KMS-11 (cell line): ENCODE measurements at regions not wholly inside any gene's neighbourhood (a gene's known extent, or its start where the extent isn't known, plus 50 kb on each side); places are given as distances from the start of the nearest gene placed in this dataset.

ENCODE experiments used
- H2AFZ ChIP-seq: fragments of 200-600 bp; sonication (generic); 2 replicates; pipeline ENCODE4 v1.6.1; 2016; ENCODE audit warnings: antibody characterized with exemption, mixed run types, low read depth
- H3K27ac ChIP-seq: fragments of 200-600 bp; sonication (generic); 2 replicates; pipeline ENCODE4 v1.6.1; 2016; ENCODE audit warnings: mild to moderate bottlenecking, mixed run types
- H3K27me3 ChIP-seq: fragments of 200-600 bp; sonication (generic); 2 replicates; pipeline ENCODE4 v1.6.1; 2017; ENCODE audit warnings: mild to moderate bottlenecking, low read depth, mixed run types, moderate library complexity; ENCODE audit not compliant: insufficient read depth
- H3K36me3 ChIP-seq: fragments of 200-600 bp; sonication (generic); 2 replicates; pipeline ENCODE4 v1.6.1; 2017; ENCODE audit warnings: mild to moderate bottlenecking, mixed run types; ENCODE audit not compliant: insufficient read depth
- H3K4me1 ChIP-seq: fragments of 200-600 bp; sonication (generic); 2 replicates; pipeline ENCODE4 v1.6.1; 2016; ENCODE audit warnings: mild to moderate bottlenecking, low read depth, mixed run types; ENCODE audit not compliant: poor library complexity, severe bottlenecking
- H3K4me2 ChIP-seq: fragments of 200-600 bp; sonication (generic); 2 replicates; pipeline ENCODE4 v1.7.0; 2016; ENCODE audit warnings: mild to moderate bottlenecking, mixed run types
- H3K4me3 ChIP-seq: fragments of 200-600 bp; sonication (generic); IDR thresholded peaks from 2 replicates; pipeline ENCODE4 v1.6.1; 2017; ENCODE audit warnings: low read depth, low read length, mixed read lengths; ENCODE audit not compliant: insufficient read depth
- H3K79me2 ChIP-seq: fragments of 200-600 bp; sonication (generic); 2 replicates; pipeline ENCODE4 v1.6.1; 2016; ENCODE audit warnings: low read depth, mixed run types; ENCODE audit not compliant: insufficient read depth
- H3K9ac ChIP-seq: fragments of 200-600 bp; sonication (generic); 2 replicates; pipeline ENCODE4 v1.6.1; 2016; ENCODE audit warnings: mild to moderate bottlenecking, mixed run types
- H4K20me1 ChIP-seq: fragments of 200-600 bp; sonication (generic); 2 replicates; pipeline ENCODE4 v1.6.1; 2016; ENCODE audit warnings: mild to moderate bottlenecking, mixed run types; ENCODE audit not compliant: insufficient read depth
- CTCF ChIP-seq: fragments of 200-600 bp; sonication (generic); conservative IDR thresholded peaks from 2 replicates; pipeline ENCODE4 v1.6.1; 2017; ENCODE audit warnings: low read depth, mild to moderate bottlenecking, antibody characterized with exemption, low read length, moderate library complexity, mixed read lengths

GRCh38 chr3:87627316-87627715 lies 350.9 kb upstream of the POU1F1 start:
- no peak for TF ChIP-seq CTCF
- H3K9ac ChIP-seq, result no peak overlapping the region
- H4K20me1 ChIP-seq, result no peaks in the 10 kb centered on the region
- H3K27ac ChIP-seq, result no peak overlapping the region
- H3K27me3 ChIP-seq, result no peaks in the 10 kb centered on the region
- no peaks in the 10 kb centered on the region for H3K36me3 ChIP-seq
- H3K4me3 ChIP-seq, result no peak overlapping the region
- no peak overlapping the region for H2AFZ ChIP-seq
- H3K4me1 ChIP-seq, result no peaks in the 10 kb centered on the region
- no peaks in the 10 kb centered on the region for H3K79me2 ChIP-seq
- no peak overlapping the region for H3K4me2 ChIP-seq

DNA sequence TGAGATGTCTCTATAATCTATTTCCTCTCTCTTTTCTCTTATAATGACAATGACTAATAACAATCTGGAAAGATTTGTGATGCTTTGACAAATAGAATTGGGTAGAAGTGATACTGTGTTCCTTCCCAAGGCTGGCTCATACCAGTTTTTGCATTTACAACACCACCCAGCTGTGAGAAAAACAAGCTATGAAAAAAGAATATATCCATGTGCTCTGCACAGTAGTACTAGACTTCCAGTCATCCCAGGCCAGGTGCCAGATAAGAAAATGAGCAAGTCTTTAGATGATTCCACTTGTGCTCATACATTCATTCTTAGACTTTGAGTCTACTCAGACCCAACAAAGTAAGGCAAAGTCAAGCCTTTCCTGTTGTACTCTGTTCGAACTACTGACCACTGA lies 350.2 kb upstream of the POU1F1 start:
- no peak overlapping the region for H3K9ac ChIP-seq
- H2AFZ ChIP-seq, result no peak overlapping the region
- TF ChIP-seq CTCF, result no peak
- no peaks in the 10 kb centered on the region for H3K4me1 ChIP-seq
- H4K20me1 ChIP-seq, result no peaks in the 10 kb centered on the region
- H3K4me2 ChIP-seq, result no peak overlapping the region
- H3K4me3 ChIP-seq, result no peak overlapping the region
- no peaks in the 10 kb centered on the region for H3K36me3 ChIP-seq
- H3K79me2 ChIP-seq, result no peaks in the 10 kb centered on the region
- no peaks in the 10 kb centered on the region for H3K27me3 ChIP-seq
- no peak overlapping the region for H3K27ac ChIP-seq

DNA sequence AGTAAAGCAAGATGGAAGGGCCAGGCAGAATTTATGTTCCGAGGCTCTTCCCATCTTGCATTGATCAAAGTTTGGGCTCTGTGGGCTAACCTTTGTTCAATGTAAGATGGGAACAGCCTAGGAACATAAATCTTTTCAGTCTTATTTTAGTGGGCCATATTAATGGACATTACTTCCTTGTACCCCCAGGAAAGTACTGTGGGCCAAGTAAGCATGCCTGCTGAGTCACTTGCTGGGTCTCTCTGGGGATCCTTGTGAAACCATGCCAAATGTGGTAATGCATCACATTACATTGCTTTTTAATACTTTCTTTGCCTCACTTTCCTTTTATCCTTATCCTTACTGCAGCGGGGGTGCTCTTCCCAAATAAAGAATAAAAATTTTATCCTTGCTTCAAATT lies 349.5 kb upstream of the POU1F1 start:
- Histone ChIP-seq H3K27ac (no peak overlapping the region), H3K4me1 (no peaks in the 10 kb centered on the region), H3K4me3 (no peak overlapping the region), H3K9ac (no peak overlapping the region), H4K20me1 (no peaks in the 10 kb centered on the region), H2AFZ (no peak overlapping the region), H3K4me2 (no peak overlapping the region), H3K79me2 (no peaks in the 10 kb centered on the region), H3K27me3 (no peaks in the 10 kb centered on the region), H3K36me3 (no peaks in the 10 kb centered on the region)
- no peak for TF ChIP-seq CTCF

DNA sequence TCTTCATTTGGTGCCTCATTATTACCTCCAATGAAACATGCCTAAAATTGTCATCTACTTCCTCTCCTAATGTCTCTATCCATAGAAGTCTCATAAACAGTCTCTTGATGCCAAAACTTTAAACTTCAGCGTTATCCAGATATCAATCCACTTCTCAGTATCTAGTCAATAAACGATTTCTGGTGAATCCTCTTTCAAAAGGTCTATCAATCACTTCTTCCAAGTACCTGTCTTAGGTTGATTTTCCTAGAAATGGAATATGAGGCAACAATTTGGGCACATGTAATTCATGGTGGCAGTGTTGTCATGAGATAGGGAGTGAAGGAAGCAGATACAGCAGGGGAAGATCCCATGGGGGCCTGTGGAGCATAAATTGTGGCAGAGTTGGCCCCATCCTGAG lies 348.5 kb upstream of the POU1F1 start:
- Histone ChIP-seq H3K36me3 (no peaks in the 10 kb centered on the region), H3K27me3 (no peaks in the 10 kb centered on the region), H3K4me3 (no peak overlapping the region), H3K9ac (no peak overlapping the region), H2AFZ (no peak overlapping the region), H4K20me1 (no peaks in the 10 kb centered on the region), H3K4me2 (no peak overlapping the region), H3K4me1 (no peaks in the 10 kb centered on the region), H3K27ac (no peak overlapping the region), H3K79me2 (no peaks in the 10 kb centered on the region)
- no peak for TF ChIP-seq CTCF

GRCh38 chr3:87621667-87622066 lies 345.3 kb upstream of the POU1F1 start:
- no peak overlapping the region for H2AFZ ChIP-seq

More at GRCh38 chr3:87621667-87622066, 345.3 kb upstream of the POU1F1 start:
- TF ChIP-seq CTCF, result no peak
- Histone ChIP-seq H3K4me3 (no peak overlapping the region), H3K27ac (no peak overlapping the region), H3K27me3 (no peaks in the 10 kb centered on the region), H3K79me2 (no peaks in the 10 kb centered on the region), H3K36me3 (no peaks in the 10 kb centered on the region), H3K4me2 (no peak overlapping the region), H4K20me1 (no peaks in the 10 kb centered on the region), H3K4me1 (no peaks in the 10 kb centered on the region), H3K9ac (no peak overlapping the region)
